Gastrocnemius medialis (tissue), 4 donors: ENCODE measurements at regions not wholly inside any gene's neighbourhood (a gene's known extent, or its start where the extent isn't known, plus 50 kb on each side); places are given as distances from the start of the nearest gene placed in this dataset.

Source experiments
- ATAC-seq, 2 donors: fragments of 150-250 bp; one replicate each; pipeline ENCODE4 v1.9.1; 2016
- DNase-seq, 2 donors: peaks; one replicate each; pipeline ENCODE4 v3.0.0-alpha.2; 2019
- H3K27ac ChIP-seq, 4 donors: fragments of 200-600 bp; sonication (generic); 1 replicate in 1 of 4; 2 replicates in 3 of 4; pipeline ENCODE4 v1.5.1; 2016 to 2018; ENCODE audit warnings: mild to moderate bottlenecking in 2 of 4, moderate library complexity in 1 of 4
- H3K27me3 ChIP-seq, 3 donors: fragments of 200-600 bp; sonication (generic) in 2 of 3; 1 replicate in 1 of 3; 2 replicates in 2 of 3; pipeline versions ENCODE4 v1.5.1 to v1.6.0; 2016 to 2019; ENCODE audit warnings: mild to moderate bottlenecking in 1 of 3, moderate library complexity in 1 of 3
- H3K36me3 ChIP-seq, 2 donors: fragments of 200-600 bp; sonication (generic) in 1 of 2; one replicate each; pipeline ENCODE4 v1.5.1; 2017 to 2018
- H3K4me1 ChIP-seq, 2 donors: fragments of 200-600 bp; sonication (generic) in 1 of 2; one replicate each; pipeline ENCODE4 v1.5.1; 2016 to 2017; ENCODE audit warnings: mild to moderate bottlenecking in 2 of 2
- H3K4me3 ChIP-seq, 4 donors: fragments of 200-600 bp; sonication (generic) in 3 of 4; 1 replicate in 1 of 4; 2 replicates in 3 of 4; pipeline ENCODE4 v1.5.1; 2016 to 2019; ENCODE audit warnings: mild to moderate bottlenecking in 2 of 4
- H3K9me3 ChIP-seq, 3 donors: fragments of 200-600 bp; sonication (generic) in 2 of 3; 1 replicate in 1 of 3; 2 replicates in 2 of 3; pipeline ENCODE4 v1.5.1; 2016 to 2019
- POLR2A ChIP-seq, 2 donors: fragments of 450-650 bp; IDR thresholded peaks; one replicate each; pipeline ENCODE4 v1.6.1; 2017; ENCODE audit warnings: antibody characterized with exemption in 2 of 2, mild to moderate bottlenecking in 2 of 2, moderate library complexity in 2 of 2
- in situ Hi-C, 4 donors: fragments of 200-750 bp; cut with MboI; loops; one replicate each; pipeline versions ENCODE4 v1.15.0 to v1.8.0; 2017; ENCODE audit warnings: low sequenced_read_pairs in 4 of 4
- intact Hi-C: fragments of 100-400 bp; cut with DNase I; formaldehyde crosslinking; loops from one replicate; pipeline ENCODE4 v1.15.1; 2023; ENCODE audit warnings: low total_unique reads
- TF ChIP-seq, protein P1 (sequence below), 5 experiments: fragments of 450-650 bp in 3 of 5; fragments of 200-600 bp in 2 of 5; sonication (generic) in 2 of 5; IDR thresholded peaks in 4 of 5; conservative IDR thresholded peaks in 1 of 5; 1 replicate in 4 of 5; 2 replicates in 1 of 5; pipeline ENCODE4 v1.5.1; 2016 to 2019; ENCODE audit warnings: antibody characterized with exemption in 5 of 5, mild to moderate bottlenecking in 3 of 5, moderate library complexity in 3 of 5

DNA sequence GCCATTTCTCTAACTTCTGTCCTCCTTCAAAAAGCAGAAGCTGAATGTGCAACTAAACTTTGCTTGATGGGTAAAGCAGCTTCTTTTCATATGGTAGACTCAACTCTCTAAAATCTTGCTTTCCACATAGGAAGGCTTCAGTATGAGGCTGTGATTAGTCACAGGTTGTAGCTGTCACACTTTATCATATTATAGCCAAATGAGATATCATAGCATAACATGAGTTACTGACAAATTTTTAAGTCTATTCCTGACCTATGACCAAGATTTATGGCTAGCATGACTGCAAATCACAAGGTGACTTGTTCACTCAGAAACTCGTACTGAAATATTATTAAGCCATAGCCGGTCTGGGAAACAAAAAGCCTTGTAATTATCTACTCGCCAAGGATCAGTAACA is 998.6 kb downstream of the RPA4 start:
- intact Hi-C loops: no loop called here
- H3K27ac ChIP-seq: no peak overlapping the region
- DNase-seq: no peak
- no peak overlapping the region for H3K4me3 ChIP-seq
- no peak for ATAC-seq
- no peaks in the 10 kb centered on the region for H3K36me3 ChIP-seq
- in situ Hi-C loops: no loop called here
- no peaks in the 10 kb centered on the region for H3K27me3 ChIP-seq
- TF ChIP-seq POLR2A (IDR thresholded peaks at IDR 0.05): no peak
- TF ChIP-seq, protein P1, sequence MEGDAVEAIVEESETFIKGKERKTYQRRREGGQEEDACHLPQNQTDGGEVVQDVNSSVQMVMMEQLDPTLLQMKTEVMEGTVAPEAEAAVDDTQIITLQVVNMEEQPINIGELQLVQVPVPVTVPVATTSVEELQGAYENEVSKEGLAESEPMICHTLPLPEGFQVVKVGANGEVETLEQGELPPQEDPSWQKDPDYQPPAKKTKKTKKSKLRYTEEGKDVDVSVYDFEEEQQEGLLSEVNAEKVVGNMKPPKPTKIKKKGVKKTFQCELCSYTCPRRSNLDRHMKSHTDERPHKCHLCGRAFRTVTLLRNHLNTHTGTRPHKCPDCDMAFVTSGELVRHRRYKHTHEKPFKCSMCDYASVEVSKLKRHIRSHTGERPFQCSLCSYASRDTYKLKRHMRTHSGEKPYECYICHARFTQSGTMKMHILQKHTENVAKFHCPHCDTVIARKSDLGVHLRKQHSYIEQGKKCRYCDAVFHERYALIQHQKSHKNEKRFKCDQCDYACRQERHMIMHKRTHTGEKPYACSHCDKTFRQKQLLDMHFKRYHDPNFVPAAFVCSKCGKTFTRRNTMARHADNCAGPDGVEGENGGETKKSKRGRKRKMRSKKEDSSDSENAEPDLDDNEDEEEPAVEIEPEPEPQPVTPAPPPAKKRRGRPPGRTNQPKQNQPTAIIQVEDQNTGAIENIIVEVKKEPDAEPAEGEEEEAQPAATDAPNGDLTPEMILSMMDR (IDR thresholded peaks at IDR 0.05 in 4 of 5, conservative IDR thresholded peaks at IDR 0.05 in 1 of 5): no peak
- no peaks in the 10 kb centered on the region for H3K4me1 ChIP-seq
- no peaks in the 10 kb centered on the region for H3K9me3 ChIP-seq

DNA sequence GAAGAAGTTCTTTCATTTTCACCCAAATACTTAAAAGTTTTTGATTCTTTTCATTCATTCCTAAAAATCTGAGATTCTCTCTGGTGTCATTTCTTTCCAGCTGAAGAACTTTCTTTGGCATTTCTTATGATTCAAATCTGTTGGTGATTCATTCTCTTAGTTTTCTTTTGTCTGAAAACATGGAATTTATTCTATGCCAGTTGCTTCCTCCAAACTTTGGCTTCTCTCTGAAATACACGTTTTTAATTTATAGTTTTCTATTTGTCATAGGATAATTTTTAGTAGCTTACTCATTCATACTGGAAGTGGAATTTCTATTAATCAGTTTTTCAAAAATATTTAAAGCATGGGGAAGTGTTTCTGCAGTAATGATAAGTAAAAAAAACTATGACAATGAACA is 1012.0 kb downstream of the RPA4 start:
- no peaks in the 10 kb centered on the region for H3K36me3 ChIP-seq
- TF ChIP-seq, protein P1 (IDR thresholded peaks at IDR 0.05 in 4 of 5, conservative IDR thresholded peaks at IDR 0.05 in 1 of 5): no peak
- no peak for TF ChIP-seq POLR2A (IDR thresholded peaks at IDR 0.05)
- no peaks in the 10 kb centered on the region for H3K4me1 ChIP-seq
- H3K27me3 ChIP-seq: no peaks in the 10 kb centered on the region
- H3K27ac ChIP-seq: no peak overlapping the region
- H3K9me3 ChIP-seq: no peaks in the 10 kb centered on the region
- in situ Hi-C loops: no loop called here
- DNase-seq: no peak
- ATAC-seq: no peak
- H3K4me3 ChIP-seq: no peak overlapping the region
- intact Hi-C loops: no loop called here

DNA sequence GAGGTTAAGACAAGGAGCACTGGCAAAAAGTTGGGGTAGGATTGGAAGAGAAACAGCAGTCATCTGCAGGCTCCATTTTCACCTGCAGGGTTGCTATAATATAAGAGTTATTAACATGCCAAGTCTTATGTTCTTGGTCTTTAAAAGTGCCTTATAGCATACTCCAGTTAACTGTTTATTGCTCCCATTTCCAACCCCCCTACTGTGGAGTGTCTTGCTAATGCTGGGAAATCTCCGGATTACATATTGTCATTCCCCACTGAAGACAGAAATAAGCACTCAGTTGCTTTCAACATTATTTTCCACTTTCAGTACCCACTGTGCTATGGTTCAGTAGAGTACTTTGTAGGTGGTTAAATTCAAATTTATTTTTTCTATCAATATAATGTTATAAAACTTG is 1014.3 kb downstream of the RPA4 start:
- TF ChIP-seq, protein P1 (IDR thresholded peaks at IDR 0.05 in 4 of 5, conservative IDR thresholded peaks at IDR 0.05 in 1 of 5): no peak
- no peak for TF ChIP-seq POLR2A (IDR thresholded peaks at IDR 0.05)
- DNase-seq: no peak
- Histone ChIP-seq H3K9me3 (no peaks in the 10 kb centered on the region), H3K27ac (no peak overlapping the region), H3K27me3 (peaks cover 0 to 3% (median 0%) of the 10 kb centered on the region in 3 donors), H3K4me3 (no peak overlapping the region), H3K36me3 (no peaks in the 10 kb centered on the region), H3K4me1 (no peaks in the 10 kb centered on the region)
- in situ Hi-C loops: no loop called here
- intact Hi-C loops: no loop called here
- no peak for ATAC-seq

DNA sequence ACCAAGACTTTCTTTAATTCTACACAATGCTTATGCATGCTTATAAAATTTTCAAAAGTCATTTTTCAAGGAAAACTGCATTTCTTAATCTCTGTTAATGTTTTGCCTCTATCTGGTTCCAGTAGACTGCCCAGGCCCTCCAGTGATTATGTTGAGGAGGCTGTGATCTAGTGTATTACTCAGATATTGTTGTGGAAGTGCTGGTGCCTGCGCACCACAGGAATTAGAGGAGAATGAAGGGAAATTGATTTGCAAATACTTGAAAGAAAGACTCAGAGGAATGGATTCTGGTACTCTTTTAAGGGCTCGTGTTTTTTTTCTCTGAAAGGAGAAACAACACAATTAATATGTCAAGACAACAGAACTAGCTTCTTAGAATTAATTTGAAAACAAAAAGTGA is 1015.1 kb downstream of the RPA4 start:
- ATAC-seq: no peak
- in situ Hi-C loops: no loop called here
- TF ChIP-seq POLR2A (IDR thresholded peaks at IDR 0.05): no peak
- TF ChIP-seq, protein P1 (IDR thresholded peaks at IDR 0.05 in 4 of 5, conservative IDR thresholded peaks at IDR 0.05 in 1 of 5): no peak

DNA sequence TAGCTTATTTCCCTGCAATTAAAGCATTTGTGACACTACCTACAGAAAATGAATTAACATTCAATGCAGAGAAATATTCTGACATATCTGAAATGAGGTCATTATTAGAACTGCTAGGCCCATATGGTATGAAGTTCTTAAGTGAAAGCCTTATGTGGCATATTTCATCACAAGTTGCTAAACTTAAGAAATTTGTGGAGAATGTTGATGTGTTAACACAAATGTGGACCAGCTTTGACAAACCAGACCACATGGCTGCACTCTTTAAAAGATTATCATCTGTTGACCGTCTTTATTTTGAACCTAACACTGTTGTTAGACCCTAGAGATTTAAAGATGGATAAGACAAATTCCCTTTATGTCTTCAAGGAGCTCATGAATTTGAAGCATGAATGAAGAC is 1024.1 kb downstream of the RPA4 start:
- in situ Hi-C loops (no loop called here), intact Hi-C loops (no loop called here)
- DNase-seq: no peak
- Histone ChIP-seq H3K4me3 (no peak overlapping the region), H3K4me1 (no peaks in the 10 kb centered on the region), H3K9me3 (no peaks in the 10 kb centered on the region), H3K36me3 (no peaks in the 10 kb centered on the region), H3K27me3 (peaks cover 0 to under 1% (median 0%) of the 10 kb centered on the region in 3 donors), H3K27ac (no peak overlapping the region)
- no peak for TF ChIP-seq POLR2A (IDR thresholded peaks at IDR 0.05)
- ATAC-seq: no peak

More for the DNA sequence above, 1015.1 kb downstream of the RPA4 start:
- intact Hi-C loops: no loop called here
- Histone ChIP-seq H3K27me3 (peaks cover 0 to 3% (median 0%) of the 10 kb centered on the region in 3 donors), H3K27ac (no peak overlapping the region), H3K4me1 (no peaks in the 10 kb centered on the region), H3K36me3 (no peaks in the 10 kb centered on the region), H3K4me3 (no peak overlapping the region), H3K9me3 (no peaks in the 10 kb centered on the region)
- DNase-seq: no peak
